HG02571 (cell line): ENCODE measurements at regions not wholly inside any gene's neighbourhood (a gene's known extent, or its start where the extent isn't known, plus 50 kb on each side); places are given as distances from the start of the nearest gene placed in this dataset.

Experiments
- ATAC-seq: cut with Tn5 transposase; IDR thresholded peaks from one replicate; pipeline ENCODE4 v1.9.1; 2021; ENCODE audit warnings: mild to moderate bottlenecking, moderate library complexity; ENCODE audit not compliant: unreplicated experiment

GRCh38 chr20:10951216-10951615 is 277.4 kb upstream of the JAG1 start:
- no peak for ATAC-seq

GRCh38 chr20:10951904-10952303 is 278.1 kb upstream of the JAG1 start:
- no peak for ATAC-seq

GRCh38 chr20:10953437-10953836 is 279.6 kb upstream of the JAG1 start:
- ATAC-seq: no peak

DNA sequence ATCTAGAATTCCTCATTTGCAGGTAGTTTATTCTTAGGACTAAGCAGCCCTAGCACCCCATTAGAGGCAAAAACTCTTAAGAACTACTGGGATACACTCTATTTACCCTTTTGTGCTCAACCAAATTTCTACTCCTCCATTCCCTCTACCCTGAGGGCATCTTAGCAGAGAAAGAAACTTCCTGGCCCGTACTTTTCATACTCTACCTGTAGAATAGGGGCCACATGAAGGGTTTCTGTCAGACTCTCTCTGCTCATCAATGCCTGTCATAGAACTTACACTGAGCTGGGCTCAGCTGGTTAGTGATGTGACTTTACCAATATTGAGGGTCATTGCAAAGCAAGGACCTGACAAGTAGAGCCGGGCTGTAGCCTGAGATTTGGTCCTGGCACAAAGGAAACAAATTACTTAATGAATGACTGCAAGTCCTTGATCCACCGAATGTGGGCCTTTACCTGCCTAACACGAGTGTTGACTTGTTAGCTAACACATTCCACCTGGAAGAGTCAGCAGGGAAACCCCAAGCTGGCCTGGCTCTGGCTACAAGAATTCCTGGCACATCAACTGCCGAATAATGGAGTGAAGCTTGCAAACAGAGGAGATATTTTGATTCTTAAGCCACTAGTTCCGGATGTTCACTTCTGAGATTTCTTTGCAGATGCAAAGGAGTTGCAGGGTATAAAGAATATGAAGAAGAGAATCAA is 280.5 kb upstream of the JAG1 start:
- ATAC-seq: no peak

DNA sequence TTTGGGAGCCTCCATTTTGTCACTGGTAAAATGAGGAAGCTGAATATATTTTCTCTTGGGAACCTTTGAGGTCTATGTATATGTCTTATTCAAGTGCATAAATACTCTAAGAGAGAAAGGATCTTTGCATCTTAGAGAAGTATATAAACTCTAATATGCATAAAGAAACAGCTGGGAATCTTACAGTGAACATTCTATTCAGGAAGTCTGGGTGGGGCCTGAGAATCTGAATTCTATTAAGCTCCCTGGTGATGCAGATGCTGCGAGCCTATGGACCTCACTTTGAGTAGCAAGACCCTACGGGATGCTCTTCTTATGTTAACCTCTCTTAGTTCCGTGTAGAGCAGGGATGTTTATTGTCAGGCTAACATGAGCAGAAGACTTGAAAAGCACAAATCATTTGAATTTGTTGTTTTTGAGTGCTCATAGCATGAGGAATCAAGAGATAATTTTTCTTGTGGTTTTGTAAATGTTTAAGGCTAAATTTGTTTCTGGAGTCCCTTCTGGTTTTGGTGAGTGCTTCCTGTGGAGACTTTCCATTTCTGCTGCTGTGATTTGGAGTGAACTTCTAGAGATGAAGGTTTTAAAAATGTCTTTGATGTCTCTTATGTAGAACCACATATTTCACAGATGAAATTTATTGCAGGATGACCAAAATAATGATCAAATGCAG is 281.2 kb upstream of the JAG1 start:
- ATAC-seq: no peak

GRCh38 chr20:10958279-10958678 is 284.5 kb upstream of the JAG1 start:
- ATAC-seq: no peak

GRCh38 chr20:10960416-10960815 is 286.6 kb upstream of the JAG1 start:
- ATAC-seq: no peak

DNA sequence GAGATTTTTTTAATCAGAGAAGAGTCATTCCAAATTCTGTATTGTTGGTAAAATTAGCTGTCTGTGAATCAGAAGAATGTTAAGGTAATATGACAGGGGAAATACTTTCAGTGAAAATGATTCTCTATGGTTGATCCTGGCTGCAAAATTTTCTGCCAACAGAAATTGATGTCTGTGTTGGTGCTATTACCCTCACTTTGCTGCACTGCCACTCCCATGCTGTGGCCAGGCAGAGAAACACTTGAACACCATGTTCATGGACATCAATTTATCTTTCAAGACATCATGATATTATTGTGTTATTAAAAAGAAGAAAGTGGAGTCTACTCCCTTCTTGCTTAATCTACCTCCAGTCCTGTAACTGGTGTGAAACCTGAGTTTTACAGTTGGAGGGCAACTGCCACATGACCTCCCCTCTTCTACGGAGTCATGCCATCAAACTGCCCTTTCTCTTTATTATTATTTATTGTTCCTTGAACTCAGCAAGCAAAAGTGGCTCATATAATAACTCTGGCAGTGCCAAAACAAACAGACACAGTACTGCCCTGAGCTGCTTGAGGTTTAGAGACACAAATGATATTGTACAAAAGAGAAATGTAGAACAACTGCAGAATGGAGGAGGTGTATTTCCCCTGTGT is 288.0 kb upstream of the JAG1 start:
- no peak for ATAC-seq

DNA sequence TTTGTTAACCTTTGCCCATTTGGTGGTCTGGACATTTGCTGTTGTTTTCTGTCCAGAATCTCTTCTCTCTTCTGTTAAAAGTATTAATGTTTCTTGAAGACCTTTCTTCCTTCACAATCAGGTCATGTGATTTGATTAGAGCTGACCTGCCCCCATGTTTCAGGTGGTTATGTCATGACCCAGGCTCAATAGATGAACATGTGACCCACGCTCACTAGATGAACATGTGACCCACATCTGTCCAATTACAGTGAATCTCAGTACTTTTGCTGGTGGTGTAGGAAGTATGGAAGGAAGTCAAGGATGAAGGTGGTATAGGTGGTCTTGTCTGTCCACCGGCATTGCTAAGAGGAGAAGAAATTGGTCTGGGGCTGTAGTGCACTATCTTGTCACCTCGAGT is 289.1 kb upstream of the JAG1 start:
- no peak for ATAC-seq

- no peak for ATAC-seq
These were observed 290.0 kb upstream of the JAG1 start for GRCh38 chr20:10963717-10964266.

- no peak for ATAC-seq
These were observed 292.2 kb upstream of the JAG1 start for GRCh38 chr20:10965936-10966470.

GRCh38 chr20:10970109-10970508 is 296.3 kb upstream of the JAG1 start:
- ATAC-seq: no peak

- ATAC-seq: no peak
These were observed 297.3 kb upstream of the JAG1 start for GRCh38 chr20:10971096-10971495.

DNA sequence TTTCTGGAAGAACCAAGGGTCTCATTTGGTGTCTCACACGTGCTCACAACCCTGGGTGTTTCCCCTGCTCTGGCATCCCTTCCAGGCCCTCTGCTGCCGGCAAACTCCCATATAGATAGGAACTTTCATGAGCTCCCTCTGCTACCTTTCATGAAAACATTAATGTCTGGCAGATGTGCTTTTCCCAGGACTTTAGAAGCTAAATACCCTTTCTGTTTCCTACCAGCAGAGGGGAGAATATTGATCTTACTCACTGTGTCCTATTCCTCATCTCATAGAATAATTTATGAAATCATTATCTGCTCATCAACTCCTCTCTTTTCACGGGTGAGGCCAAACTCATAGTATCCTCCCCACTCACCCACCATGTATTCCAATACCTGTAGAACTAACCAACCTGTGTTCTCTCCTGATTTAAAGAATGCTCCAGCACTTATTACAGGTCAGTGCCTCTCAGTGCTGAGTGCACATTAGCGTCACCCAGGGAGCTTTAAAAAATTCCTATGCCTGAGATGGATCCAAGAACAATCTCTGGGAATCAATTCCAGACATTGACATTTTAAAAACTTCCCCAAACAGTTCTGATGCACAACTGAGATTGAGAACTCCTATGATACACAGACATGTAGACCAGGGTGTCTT is 298.5 kb upstream of the JAG1 start:
- no peak for ATAC-seq

DNA sequence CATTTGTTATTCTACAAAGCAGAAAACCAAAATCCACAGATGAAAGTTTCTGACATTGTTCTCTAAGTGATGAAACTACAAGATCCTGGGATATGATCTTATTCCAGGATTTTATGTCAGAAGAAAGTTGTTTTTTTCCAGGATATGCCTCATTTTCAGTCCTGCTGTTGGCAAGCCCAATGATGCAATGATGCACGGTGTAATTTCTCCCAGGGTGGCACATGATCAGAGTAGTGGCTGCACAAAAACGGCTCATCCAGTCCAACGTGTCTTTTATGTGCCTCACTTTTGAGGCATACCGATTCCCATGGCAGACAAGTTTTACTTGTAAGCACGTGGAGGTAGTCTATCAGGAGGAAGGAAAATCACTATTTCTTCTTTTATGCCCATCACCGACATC is 302.3 kb upstream of the JAG1 start:
- ATAC-seq: no peak

DNA sequence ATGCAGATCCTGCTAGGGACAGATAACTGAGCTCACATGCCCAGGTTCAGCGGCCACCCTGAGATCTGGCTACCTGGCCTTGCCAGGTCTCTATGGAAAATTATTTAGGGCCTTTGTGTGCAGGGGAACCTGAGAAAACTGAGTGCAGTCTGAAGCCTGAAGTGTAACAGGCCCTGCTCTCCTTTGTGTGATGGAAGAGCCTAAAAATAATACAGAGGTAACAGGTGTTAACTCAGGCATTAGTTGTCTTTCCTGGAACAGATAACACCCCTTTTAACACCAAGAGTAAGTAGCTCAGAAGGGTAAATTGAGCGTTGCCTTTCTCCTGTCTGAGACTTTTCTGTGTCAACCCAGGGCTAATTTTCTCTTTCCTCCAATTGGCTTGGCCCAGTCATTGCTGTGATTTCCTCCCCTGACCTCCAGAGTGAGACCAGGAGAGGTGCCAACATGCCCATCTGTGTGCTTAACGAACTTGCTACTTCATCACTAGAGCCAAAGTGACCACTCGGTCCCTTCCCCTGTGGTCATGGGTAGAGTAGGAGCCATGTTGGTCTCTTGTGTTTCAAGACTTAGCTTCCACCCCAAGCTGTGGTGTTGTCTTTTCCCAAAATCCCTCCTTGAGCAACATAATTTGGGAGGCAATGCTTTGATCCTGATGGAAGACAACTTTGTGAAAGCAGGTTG is 304.4 kb upstream of the JAG1 start:
- no peak for ATAC-seq

DNA sequence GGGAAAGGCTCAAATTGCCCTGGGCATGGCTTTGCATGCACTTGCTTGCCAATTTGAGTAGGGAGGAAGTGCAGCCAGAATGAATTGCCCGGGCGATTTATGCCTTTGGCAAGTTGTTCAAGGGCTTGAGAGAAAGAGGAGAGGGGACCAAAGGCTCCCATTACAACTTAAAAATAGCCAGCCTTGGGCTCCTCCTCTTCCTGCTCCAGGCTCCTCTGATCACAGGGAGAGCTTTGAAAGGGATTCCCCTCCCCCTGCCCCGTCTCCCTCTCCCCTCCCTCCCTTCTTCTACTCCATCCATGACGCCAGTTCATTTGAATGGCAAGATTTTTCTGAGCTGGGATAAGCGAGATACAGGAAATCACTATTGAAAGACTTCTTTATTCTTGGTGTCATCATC is 304.9 kb upstream of the JAG1 start:
- ATAC-seq: no peak

DNA sequence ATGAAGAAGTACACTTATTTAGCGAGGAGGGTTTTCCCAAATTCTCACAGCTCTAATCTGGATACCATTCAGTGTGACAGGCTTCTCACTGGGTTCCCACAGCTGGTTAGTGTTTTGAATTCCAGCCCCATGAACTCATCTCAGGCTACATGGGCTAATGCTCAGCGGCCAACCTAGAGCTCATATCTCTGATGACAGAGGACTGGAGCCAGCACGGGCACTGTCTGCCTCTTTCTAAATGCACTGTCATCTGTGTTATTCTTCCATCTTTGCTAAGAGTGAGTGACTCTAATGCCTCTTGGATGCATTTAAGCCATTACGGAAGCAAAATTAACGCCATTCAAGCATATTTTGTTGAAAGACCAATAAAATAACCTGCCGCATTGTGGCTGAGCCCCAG is 308.9 kb upstream of the JAG1 start:
- ATAC-seq: no peak

DNA sequence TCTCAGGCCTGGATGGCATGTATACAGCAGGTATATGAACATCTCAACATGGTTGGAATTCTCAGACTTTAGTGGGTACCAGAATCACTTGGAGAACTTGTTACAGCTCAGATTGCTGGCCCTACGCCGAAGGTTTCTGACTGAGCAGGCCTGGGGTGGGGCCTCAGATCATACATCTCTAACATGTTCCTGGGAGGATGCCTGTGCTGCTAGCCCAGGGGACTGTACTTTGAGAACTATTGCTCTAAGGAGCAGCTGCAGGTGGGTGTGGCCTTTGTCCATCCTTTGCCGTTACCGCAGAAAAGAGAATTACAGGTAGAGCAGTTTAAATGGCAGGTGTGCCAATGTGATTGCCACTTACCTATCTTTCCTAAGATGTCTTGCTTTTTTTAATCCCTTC is 310.5 kb upstream of the JAG1 start:
- no peak for ATAC-seq

DNA sequence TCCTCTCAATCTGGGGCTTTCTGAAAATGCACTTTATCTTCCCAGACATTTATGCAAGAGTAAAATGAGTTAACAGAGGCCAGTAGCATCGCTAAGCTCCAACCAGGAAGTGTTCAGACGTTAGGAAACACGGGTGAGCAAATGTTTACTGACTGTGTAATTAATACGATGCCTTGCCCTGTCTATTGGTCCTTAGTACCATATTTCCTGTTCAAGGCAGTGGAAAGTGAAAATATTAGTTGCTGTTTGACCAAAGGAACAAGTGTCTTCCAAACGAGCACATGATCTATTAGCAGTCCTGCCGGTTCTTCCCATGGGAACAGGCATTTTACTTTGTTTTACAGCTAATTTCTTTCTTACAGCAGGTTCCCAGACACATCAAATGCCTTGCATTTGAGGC is 311.1 kb upstream of the JAG1 start:
- ATAC-seq: no peak

- ATAC-seq: no peak
These were observed 311.7 kb upstream of the JAG1 start for GRCh38 chr20:10985536-10985935.
